OCI-LY7 (cell line): ENCODE measurements at regions not wholly inside any gene's neighbourhood (a gene's known extent, or its start where the extent isn't known, plus 50 kb on each side); places are given as distances from the start of the nearest gene placed in this dataset.

ENCODE experiments used
- BruUV-seq: library from RNA; stranded (reverse); fragments of 400-500 nt; replicated peaks from 2 replicates; lab custom pipeline; 2021; lab: Mats Ljungman, UMichigan
- CTCF ChIA-PET: fragments of 300-600 bp; sonication (Branson Sonifier 250); formaldehyde crosslinking; loops from one replicate; lab custom pipeline; 2022; ENCODE audit warnings: antibody characterized with exemption; ENCODE audit not compliant: unreplicated experiment; lab: Charles Lee
- POLR2A ChIA-PET: fragments of 300-600 bp; sonication (Branson Sonifier 250); formaldehyde crosslinking; loops from one replicate; lab custom pipeline; 2022; ENCODE audit warnings: antibody characterized with exemption; lab: Charles Lee
- DNase-seq: peaks from one replicate; pipeline ENCODE4 v3.0.0-alpha.2; 2015; ENCODE audit warnings: low spot score
- H2AFZ ChIP-seq: fragments of 200-600 bp; sonication (generic), shearing (Covaris generic); 2 replicates; pipeline ENCODE4 v1.6.1; 2014; ENCODE audit warnings: mild to moderate bottlenecking, antibody characterized with exemption, low read length, moderate library complexity
- H3K27ac ChIP-seq: fragments of 200-600 bp; sonication (generic); 2 replicates; pipeline ENCODE4 v1.5.1; 2014; ENCODE audit warnings: mixed run types, low read depth, mild to moderate bottlenecking, moderate library complexity, low read length, inconsistent platforms; ENCODE audit not compliant: poor library complexity, severe bottlenecking
- H3K36me3 ChIP-seq: fragments of 200-600 bp; sonication (generic); 2 replicates; pipeline ENCODE4 v1.6.1; 2014; ENCODE audit warnings: mild to moderate bottlenecking, antibody characterized with exemption, low read length, moderate library complexity, mixed read lengths; ENCODE audit not compliant: insufficient read depth
- H3K4me1 ChIP-seq: fragments of 200-600 bp; sonication (generic); 2 replicates; pipeline ENCODE4 v1.5.1; 2014; ENCODE audit warnings: mild to moderate bottlenecking, low read length; ENCODE audit not compliant: insufficient read depth, poor library complexity, severe bottlenecking
- H3K4me2 ChIP-seq: fragments of 200-600 bp; sonication (generic); 2 replicates; pipeline ENCODE4 v1.6.1; 2014; ENCODE audit warnings: mild to moderate bottlenecking, low read length
- H3K4me3 ChIP-seq: fragments of 200-600 bp; sonication (generic); 2 replicates; pipeline ENCODE4 v1.5.1; 2014; ENCODE audit warnings: mild to moderate bottlenecking, low read depth, low read length; ENCODE audit not compliant: poor library complexity, severe bottlenecking
- H3K79me2 ChIP-seq: fragments of 200-600 bp; sonication (generic); 2 replicates; pipeline ENCODE4 v1.6.1; 2016; ENCODE audit warnings: low read depth, mild to moderate bottlenecking, low read length, moderate library complexity, mixed read lengths; ENCODE audit not compliant: insufficient read depth
- H3K9me2 ChIP-seq: fragments of 200-600 bp; sonication (generic); 2 replicates; pipeline ENCODE4 v1.6.1; 2016; ENCODE audit warnings: mild to moderate bottlenecking, low read length, mixed read lengths; ENCODE audit not compliant: insufficient read depth
- H3K9me3 ChIP-seq: fragments of 200-600 bp; sonication (generic); 2 replicates; pipeline ENCODE4 v1.6.1; 2014; ENCODE audit warnings: mild to moderate bottlenecking, mixed run types, low read length, mixed read lengths
- H4K20me1 ChIP-seq: fragments of 200-600 bp; sonication (generic); 2 replicates; pipeline ENCODE4 v1.6.1; 2014; ENCODE audit warnings: mild to moderate bottlenecking, antibody characterized with exemption, low read length, moderate library complexity, mixed read lengths; ENCODE audit not compliant: insufficient read depth
- CTCF ChIP-seq: fragments of 200-600 bp; sonication (generic); conservative IDR thresholded peaks from 2 replicates; pipeline ENCODE4 v1.5.1; 2014; ENCODE audit warnings: mild to moderate bottlenecking, antibody characterized with exemption, low read length, moderate library complexity, mixed read lengths
- EZH2phosphoT487 ChIP-seq: fragments of 200-600 bp; sonication (generic); IDR thresholded peaks from 2 replicates; pipeline ENCODE4 v1.6.1; 2018; ENCODE audit warnings: low read depth, borderline replicate concordance, mild to moderate bottlenecking, mixed run types, antibody characterized with exemption, low read length, moderate library complexity, mixed read lengths
- intact Hi-C: fragments of 100-400 bp; cut with micrococcal nuclease; formaldehyde crosslinking; loops from one replicate; pipeline ENCODE4 v1.10.0; 2022; ENCODE audit not compliant: unreplicated experiment

- no peak for DNase-seq
- TF ChIP-seq EZH2phosphoT487 = no peak
- TF ChIP-seq CTCF = no peak
- Histone ChIP-seq H4K20me1 (no peaks in the 10 kb centered on the region), H3K9me2 (no peaks in the 10 kb centered on the region), H3K27ac (no peak overlapping the region), H3K4me1 (no peaks in the 10 kb centered on the region), H3K4me2 (no peak overlapping the region), H3K9me3 (no peaks in the 10 kb centered on the region), H3K36me3 (no peaks in the 10 kb centered on the region), H3K79me2 (no peaks in the 10 kb centered on the region), H3K4me3 (no peak overlapping the region), H2AFZ (no peak overlapping the region)
- BruUV-seq = no TSS peak
- intact Hi-C loops = no loop called here
- ChIA-PET CTCF (no interaction called here), POLR2A (no interaction called here)
Observed at GRCh38 chr12:24615967-24616411, 332.9 kb downstream of the BCAT1 start.

DNA sequence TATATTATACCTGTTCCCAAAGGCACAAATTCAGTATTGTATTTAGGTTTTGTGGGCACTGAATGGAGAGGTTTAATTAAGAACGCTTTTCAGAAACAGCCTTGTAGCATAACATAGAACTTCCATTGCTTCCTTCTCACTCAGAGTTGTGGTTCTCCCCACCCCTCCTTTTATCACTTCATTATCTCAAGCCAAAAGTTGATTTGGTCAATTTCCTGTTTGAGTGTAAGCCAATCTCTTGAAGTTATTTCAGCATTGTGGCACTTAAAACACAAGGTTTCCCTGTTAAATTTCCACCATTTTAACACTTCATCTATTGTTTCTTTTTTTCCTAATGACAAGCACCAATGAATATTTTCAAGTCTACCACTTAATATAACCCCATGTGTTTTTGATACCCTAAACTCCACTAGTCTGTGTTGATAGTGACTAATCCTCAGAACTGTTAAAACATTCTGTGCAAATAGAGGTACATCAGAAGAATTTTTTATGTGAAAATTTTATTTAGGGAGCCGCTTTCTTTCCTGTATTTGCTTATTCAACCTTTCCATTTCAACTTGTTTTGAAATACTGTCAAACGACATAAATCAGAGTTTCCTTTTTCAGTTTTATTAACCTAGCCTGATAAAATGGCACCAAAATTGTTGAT, 340.1 kb downstream of the BCAT1 start:
- no peaks in the 10 kb centered on the region for H4K20me1 ChIP-seq
- intact Hi-C loops = no loop called here
- H3K36me3 ChIP-seq = no peaks in the 10 kb centered on the region
- POLR2A ChIA-PET = interaction anchor here (0.6 kb wide), 1 partner anchor 177 kb away, joined by 4 read pairs; no protein-coding TSS in a partner anchor
- DNase-seq = no peak
- TF ChIP-seq EZH2phosphoT487 = no peak
- no peak for TF ChIP-seq CTCF
- H2AFZ ChIP-seq = no peak overlapping the region
- H3K79me2 ChIP-seq = no peaks in the 10 kb centered on the region
- CTCF ChIA-PET = no interaction called here
- no peaks in the 10 kb centered on the region for H3K4me1 ChIP-seq
- no peak overlapping the region for H3K27ac ChIP-seq
- H3K4me2 ChIP-seq = no peak overlapping the region
- H3K9me2 ChIP-seq = no peaks in the 10 kb centered on the region
- BruUV-seq = no TSS peak
- no peaks in the 10 kb centered on the region for H3K9me3 ChIP-seq
- H3K4me3 ChIP-seq = no peak overlapping the region

GRCh38 chr12:24608108-24608507, 340.8 kb downstream of the BCAT1 start:
- H3K79me2 ChIP-seq = no peaks in the 10 kb centered on the region
- no peaks in the 10 kb centered on the region for H3K9me3 ChIP-seq
- no peak overlapping the region for H3K4me3 ChIP-seq
- no peak for TF ChIP-seq EZH2phosphoT487
- TF ChIP-seq CTCF = no peak
- BruUV-seq = no TSS peak
- H3K9me2 ChIP-seq = no peaks in the 10 kb centered on the region
- H3K36me3 ChIP-seq = no peaks in the 10 kb centered on the region
- POLR2A ChIA-PET = no interaction called here
- H3K4me2 ChIP-seq = no peak overlapping the region
- H4K20me1 ChIP-seq = no peaks in the 10 kb centered on the region
- intact Hi-C loops = no loop called here
- H2AFZ ChIP-seq = no peak overlapping the region
- DNase-seq = no peak
- CTCF ChIA-PET = no interaction called here
- H3K27ac ChIP-seq = no peak overlapping the region
- H3K4me1 ChIP-seq = no peaks in the 10 kb centered on the region
